SHP77 treated with DMSO at 0.1 percent for 48 hours (cell line): ENCODE measurements at regions not wholly inside any gene's neighbourhood (a gene's known extent, or its start where the extent isn't known, plus 50 kb on each side); places are given as distances from the start of the nearest gene placed in this dataset.

Experiments
- DNase-seq: peaks from one replicate; lab custom pipeline; 2025; lab: John Stamatoyannopoulos, UW

DNA sequence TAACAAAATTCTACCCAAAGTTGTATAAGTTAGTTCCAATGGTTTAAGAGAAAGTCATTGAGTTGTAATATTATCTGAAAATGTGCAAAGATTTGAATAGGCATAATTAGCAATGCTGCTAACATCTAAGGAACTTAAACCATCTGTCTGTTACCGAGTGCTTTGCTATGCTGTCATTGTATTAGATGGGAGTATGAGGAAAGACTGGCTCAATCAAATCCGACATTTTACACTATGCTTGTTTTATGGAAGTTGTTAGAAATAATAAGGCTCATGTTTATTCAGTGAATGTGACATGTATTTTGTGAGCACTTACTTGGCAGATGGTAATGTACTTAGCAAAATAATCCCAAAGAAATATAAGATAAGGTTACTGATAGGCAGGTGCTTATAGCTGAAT lies 1715.1 kb downstream of the PCDH7 start:
- no peak for DNase-seq

DNA sequence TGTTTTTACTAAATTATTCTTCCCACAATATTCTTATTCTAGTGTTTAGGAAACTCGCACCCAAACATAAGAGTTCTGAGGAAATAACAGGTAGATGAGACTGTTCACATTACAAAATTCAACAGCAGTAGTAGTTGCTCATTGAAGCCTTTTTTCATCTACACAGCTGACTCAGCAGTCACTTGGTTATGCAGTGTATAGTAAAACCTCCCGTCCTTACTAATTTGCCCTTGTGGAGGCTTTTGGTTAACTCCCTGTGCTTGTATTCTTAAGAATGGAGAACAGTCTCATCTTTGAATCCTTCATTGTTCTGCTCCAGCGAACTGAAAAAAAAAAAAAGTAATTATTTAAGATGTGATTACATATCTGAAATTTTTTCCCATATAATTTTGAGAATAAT lies 1716.6 kb downstream of the PCDH7 start:
- DNase-seq, result no peak

DNA sequence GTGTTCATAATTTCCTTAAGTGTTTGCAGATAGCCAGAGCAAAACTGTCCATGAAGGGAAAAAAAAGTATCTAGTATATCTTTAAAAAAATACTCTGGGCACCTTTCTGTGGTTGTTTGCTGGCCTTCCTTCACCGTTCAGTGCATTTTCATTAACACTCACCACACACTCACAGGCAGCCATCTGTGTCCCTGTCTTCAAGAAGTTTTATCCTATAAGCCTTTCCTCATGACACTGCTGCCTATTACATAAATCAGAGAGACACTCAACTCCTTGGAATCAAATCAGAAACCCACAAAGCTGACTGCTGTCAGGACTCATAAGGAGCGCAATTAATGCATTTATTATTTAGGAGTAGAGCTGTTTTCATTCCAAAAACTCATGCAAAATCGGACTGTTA lies 1720.2 kb downstream of the PCDH7 start:
- DNase-seq, result no peak

DNA sequence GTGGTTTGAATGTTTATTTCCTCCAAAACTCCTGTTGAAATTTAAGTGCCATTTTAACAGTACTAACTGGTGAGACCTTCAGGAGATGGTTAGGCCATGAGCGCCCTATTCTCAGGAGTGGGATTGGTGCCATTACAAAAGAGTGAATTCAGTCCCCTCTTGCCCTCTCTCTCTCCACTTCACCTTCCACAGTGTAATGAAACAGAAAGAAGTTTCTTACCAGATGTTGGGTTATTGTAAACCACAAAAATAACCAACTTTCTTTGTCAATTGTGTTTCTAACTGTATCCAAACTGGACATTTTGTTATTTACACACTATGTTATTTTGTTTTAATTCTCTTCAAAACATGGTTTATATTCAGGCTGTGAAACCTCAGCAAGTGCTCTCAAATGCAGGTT lies 1734.3 kb downstream of the PCDH7 start:
- no peak for DNase-seq

DNA sequence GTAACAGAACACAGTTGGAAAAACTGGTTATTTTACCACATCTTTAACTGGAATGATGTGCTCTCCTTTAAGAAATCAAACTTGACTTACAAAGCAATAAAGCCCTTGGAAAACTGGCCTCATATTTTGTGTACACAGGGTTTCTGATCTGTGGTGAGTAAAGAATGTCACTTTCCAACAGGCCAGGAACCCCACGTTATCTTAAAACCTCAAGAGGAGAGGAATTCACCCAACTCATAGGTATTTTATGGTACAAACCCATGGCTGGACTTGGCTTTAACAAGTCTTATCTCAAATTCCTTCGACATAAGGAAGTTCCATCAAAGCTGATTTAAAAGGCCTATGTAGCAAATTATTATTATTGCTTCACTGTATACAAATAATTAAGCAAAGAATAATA lies 1735.1 kb downstream of the PCDH7 start:
- DNase-seq, result no peak

DNA sequence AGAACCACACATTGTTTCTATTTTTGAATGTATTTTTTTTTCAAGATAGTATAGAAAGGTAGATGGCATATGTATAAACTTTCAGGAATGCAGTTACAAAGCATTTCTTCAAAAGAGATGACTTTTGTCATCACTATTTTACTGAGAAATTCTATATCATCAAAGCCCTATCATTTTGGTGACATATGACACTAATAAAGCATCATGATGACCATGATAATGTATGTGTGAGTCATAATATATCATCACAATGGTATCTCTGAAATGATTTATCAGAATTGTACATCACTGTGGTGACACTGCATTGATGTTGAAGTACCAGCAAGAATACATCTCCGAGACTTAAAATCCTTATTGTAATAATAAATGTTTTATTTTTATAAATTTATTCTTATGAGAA lies 1740.8 kb downstream of the PCDH7 start:
- no peak for DNase-seq

DNA sequence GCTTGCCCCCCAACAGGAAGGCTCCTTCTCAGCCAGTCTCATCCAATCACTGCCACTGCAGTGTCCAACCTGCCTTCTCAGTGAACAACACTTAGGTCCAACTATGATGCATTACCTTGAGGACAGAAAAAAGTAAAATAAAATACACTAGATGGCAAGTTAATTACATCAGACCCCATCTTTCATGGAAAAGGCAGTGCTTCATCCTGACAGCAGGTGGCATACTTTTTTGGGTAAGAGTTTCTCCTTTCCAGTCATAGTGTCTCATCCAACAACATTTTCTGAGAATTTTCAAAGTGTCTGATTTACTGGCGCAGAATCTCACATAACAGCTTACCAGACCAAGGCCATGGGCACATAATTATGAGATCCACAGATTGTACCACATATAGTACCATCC lies 1742.8 kb downstream of the PCDH7 start:
- DNase-seq, result no peak

DNA sequence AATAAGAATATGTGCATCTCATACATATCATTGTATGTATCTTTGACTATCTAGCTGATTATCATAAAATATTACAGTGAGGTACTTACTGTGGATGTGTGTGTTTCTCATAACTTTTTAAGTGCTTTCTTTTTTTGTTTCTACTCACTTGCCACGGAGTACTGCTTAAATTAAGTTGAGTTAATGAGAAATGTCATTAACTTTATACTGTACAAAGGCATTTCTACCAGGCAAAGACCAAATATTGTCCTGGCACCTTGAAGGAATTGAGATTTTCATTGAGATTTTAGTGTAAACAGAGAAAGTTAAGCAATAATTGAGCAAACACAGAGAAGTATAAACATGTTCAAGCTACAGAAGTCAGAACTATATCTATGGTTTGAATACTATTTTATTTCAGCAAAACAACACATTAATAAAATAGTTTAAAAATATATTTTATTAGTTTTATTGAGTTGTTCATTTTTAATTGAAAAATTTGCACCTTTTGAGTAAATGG lies 1750.0 kb downstream of the PCDH7 start:
- DNase-seq, result no peak

DNA sequence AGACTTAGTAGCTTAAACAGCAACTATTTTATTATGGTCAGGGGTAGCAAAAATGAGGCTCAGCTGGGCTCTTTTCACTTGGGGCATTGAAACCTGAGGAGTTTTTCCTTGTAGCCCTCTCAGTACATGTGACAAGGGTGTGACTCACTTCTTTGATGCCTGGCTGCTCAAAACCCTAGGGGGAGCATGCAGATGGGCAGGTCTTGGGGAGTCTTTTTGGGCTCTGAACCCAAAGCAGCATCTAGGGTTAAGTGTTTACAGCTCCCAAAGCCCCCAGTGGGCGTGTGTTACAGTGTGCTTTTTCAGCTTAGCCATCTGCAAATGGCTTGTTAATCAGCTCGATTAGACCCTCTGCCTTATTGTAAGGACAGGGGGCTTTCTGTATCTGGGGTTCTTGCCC lies 1752.7 kb downstream of the PCDH7 start:
- no peak for DNase-seq

DNA sequence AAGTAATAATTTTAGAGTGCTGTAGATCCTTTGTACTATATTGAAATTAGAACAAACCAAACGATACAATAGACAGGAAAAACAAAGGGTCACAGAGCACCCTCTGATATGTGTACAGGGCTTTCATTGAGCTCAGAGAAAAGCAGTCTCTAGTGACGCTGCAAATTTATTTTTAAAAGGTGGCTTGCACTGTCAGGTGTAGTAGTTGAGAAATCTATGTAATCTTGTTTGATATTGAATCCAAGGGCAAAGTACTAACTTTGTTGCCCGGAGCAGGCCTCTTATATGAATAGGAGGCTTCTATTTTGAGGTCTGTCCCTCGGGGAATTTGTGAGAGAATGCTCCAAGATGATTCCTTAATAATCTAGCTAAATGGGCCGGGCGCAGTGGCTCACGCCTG lies 1755.5 kb downstream of the PCDH7 start:
- DNase-seq, result no peak

DNA sequence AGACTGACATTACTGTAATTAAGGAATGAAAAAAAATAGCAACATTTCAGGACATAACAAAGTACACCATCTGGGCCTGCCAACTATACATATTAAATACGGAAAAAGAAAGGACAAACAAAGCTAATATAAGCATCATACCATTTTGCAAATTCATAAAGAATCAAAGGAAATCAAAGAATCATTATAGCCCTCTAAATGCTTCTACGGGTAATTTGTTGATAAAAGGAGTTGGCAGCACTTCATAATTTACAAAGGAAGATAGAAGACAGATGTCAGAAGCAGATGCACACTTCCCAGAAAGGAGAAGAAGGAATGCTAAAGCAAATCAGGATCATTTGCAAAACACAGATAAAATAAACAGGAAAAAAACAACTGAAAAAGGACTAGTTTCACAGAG lies 1757.3 kb downstream of the PCDH7 start:
- DNase-seq, result no peak

DNA sequence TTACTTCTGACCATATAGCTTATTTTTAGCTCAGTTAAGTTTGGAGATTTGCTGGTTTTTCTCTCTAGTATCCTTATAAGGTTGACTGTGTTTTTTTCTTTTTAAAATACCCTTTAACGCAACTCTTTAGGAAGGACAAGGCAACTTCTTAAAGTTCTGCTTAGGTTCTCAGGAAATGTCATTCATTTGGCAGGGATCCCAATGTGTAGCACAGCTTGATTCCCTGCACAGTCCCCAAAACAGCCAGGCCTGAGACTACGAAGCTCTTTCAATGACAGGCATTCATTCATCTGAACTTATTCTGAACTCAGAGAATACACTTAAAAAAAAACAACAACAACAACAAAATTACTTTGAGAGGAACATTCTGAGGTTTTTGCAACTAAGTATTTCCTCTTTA lies 1765.8 kb downstream of the PCDH7 start:
- DNase-seq, result no peak

DNA sequence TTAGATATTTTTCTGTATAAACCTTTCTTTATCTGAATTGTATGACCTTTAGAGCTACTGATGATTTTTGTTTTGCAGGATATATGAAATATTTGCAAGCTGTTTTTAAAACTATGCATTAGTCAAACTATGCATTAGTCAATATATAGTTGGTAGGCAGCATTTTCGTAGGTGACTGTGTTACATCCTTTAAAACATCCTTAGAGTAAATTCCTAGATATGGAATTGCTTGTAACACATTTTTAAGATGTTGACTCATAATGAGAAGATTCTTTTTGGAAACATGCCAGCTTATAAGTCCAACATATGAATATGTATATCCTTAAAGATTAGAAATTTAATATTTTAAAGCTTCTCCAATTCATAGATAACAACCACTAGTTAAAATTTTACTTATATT lies 1768.5 kb downstream of the PCDH7 start:
- DNase-seq, result no peak

DNA sequence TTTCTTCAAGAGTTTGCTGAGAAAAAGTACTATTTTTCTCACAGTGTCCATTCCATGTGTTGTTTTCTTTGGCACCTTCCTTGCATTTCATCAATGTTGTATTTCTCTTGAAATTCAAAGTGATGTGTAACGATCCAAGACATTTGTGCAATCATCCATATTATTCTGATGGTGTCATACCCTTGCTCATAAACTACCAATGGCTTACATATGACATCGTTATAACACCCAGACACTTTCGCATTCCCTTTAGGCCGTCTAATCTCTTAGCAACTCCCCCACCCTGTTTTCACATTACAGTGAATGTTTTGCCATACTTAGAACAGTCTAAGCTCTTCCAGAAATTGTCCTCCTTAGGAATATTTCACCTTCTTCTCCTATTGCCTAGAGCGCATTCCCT lies 1779.0 kb downstream of the PCDH7 start:
- no peak for DNase-seq

DNA sequence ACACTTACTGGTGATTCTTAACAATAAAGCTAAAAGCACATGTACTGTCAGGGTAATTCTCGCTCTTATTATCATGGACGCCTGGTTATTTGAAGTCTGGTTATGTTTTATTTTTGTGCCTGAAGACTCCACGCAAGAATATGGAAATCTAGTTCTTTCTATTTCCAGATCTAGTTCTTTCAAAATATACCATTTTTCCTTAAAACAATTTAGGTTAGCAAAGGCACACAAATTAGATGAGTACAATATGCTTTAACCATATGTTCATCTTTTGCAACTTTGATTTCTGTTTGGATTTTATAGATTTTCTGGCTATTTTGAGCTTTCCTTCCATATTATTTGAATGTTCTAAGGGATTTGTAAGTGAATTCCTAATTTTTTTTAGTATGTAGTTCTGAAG lies 1783.1 kb downstream of the PCDH7 start:
- no peak for DNase-seq

DNA sequence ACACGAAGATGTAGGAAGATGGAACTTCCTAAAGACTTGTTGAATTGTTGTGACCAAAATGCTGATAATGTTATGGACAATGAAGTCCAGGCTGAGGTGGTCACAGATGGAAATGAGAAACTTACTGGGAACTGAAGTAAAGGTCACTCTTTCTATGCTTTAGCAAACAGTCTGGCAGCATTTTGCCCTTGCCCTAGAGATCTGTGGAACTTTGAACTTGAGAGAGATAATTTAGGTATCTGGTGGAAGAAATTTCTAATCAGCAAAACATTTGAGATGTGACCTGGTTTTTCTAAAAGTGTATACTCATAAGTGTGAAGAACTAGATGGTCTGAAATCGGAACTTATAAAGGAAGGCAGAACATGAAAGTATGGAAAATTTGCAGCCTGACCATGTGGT lies 1785.9 kb downstream of the PCDH7 start:
- DNase-seq, result no peak

DNA sequence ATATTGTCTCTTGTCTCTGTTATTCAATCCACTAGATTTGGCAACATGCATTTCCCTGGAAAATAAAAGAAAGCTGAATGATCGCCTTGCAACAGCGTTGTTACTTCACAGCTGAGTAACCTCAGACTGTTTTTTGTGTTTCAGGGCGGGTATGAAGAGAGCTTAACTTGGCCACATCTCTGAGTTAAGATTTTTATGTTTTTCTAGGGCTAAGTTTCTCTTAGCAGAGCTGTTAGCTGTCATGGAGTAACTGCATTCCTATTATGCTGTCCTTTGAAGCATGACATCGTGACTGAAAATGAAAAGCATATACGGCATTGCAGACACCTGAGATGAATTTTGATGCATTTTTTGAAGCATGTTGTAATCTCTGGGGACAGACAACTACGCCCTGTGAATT lies 1798.9 kb downstream of the PCDH7 start:
- DNase-seq, result no peak

DNA sequence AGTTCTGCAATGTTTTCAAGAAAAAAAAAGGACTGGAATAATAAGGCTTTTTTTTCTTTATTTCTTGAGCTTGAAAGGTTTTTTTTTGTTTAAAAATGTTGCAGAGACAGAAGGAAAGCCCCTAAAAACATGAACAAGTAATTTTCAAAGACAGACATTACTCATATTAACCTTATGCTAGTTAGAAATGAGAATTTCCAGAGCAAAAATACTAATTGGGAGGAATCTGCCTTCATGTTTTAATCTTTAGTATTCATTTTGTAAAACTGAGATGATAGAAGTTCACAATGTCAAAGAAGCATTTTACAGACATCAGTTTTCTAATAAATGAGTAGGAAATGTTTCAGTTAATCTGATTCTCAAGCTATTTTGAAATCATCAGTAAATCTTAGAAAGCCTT lies 1805.3 kb downstream of the PCDH7 start:
- DNase-seq, result no peak

DNA sequence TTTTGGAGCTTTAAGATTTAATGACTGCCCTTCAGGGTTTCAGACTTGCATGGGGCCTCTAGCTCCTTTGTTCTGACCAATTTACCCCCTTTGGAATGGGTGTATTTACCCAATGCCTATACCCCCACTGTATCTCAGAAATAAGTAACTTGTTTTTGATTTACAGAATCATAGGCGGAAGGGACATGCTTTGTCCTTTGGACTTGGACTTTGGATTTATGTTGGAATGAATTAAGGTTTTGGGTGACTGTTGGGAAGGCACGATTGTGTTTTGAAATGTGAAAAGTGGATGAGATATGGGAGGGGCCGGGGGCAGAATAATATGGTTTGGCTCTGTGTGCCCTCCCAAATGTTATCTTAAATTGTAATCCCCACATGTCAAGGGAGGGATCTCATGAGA lies 1824.7 kb downstream of the PCDH7 start:
- DNase-seq, result no peak

DNA sequence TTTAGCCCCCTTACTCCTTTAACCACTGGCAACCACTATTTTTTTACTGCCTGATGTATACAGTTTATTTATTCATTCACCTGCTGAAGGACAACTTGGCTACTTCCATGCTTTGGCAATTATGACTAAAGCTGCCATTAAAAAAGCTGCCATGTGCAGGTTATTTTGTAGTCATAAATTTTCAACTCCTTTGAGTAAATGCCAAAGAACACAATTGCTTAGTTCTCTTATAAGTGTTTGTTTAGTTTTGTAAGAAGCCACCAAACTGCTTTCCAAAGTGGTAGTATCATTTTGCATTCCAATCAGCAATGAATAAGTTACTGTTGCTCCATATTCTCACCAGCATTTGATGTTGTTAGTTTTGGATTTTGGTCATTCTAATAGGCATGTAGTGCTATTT lies 1831.8 kb downstream of the PCDH7 start:
- no peak for DNase-seq

DNA sequence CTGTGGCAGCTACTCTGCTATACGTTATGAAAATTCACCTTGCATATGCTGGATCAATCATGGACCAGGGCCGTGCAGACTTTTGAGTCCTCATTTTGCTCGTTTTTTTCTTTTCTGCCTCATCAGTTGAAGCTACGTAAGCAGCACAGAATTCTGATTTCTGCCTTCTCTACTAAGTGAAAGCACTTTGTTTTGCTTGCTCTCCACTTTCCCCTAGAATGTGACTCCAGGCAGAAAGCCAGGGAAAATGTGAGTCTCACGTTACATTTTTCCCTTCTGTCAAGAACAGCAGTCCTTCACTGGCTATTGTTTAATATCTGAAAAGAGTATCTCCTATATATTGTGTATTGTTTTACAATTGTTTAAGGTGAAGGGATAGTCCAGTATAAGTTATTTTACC lies 1840.1 kb downstream of the PCDH7 start:
- no peak for DNase-seq

DNA sequence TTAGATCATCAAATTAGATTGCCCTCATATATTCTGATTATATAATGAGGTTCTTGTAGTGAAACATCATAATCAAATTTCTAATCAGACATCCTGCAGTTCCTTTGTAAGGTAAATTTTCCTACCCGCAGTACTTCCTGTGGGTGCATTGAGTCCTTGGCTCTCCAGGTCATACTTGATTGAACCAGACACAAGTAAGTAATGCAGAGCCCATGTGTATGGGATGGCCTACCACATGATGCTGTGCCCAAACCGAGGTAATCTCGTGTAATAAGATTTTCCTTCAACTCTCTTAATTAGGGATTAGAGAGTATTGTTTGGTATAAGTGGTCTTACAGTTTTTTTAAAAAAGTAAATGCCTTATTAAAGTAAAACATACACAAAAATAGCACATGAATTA lies 1841.8 kb downstream of the PCDH7 start:
- no peak for DNase-seq

DNA sequence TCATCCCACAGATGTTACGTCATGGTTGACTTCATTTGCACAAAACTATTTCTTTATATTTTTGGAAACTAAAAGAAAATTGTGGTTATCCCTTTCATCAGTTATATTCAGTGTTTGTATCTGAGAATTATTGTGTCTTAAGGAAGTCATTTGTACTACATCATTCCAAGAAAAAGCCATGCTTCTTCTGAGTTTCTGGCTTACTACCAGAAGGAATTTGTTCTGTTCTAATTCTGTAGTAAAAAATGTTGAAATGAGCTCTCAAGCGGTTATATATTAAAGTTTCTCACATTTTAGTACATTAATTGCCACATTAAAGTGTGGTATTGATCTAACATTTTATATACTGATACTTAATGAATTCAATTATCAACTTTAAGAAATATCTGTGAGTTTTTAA lies 1844.5 kb downstream of the PCDH7 start:
- DNase-seq, result no peak

DNA sequence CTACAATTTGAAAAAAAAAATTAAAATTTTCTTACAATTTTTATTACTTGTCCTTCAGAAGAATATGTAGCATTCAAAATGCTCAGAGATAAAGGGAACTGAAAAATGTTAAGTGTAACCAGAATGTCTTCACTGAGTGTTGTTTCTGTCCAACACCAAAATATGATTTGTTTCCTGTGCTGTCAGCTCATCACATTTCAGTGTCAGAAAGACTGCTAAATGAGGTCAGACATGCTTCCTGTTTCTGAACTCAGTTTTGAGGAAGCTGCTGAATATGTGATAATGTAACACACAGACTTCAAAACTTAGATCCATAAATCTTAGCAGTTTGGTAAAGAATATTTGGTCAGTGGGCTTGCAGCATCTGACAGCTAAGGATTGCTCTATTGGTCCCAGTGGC lies 1849.7 kb downstream of the PCDH7 start:
- DNase-seq, result no peak

DNA sequence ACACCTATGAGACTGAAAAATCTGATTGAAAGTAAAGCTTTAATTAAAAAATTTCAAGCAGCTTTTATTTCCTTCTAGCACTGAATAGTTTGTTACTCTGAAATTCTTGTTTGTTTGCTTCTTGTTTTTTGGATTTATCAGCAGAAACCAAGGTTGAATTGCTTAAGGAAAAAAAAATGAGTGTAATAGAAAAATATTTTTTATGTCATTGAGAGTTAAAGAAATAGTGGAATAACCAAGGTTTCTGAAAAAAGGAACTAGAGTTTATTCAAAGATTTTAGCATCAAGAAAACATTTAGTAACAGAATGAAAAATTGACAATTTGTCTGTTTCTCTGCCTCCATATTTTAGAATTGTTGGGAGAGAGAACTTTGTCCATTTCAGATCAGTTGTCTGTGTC lies 1852.2 kb downstream of the PCDH7 start:
- DNase-seq, result no peak
